Thyroid gland (tissue), 4 donors: ENCODE measurements at regions not wholly inside any gene's neighbourhood (a gene's known extent, or its start where the extent isn't known, plus 50 kb on each side); places are given as distances from the start of the nearest gene placed in this dataset.

Experiments
- DNase-seq, 2 donors: peaks; one replicate each; pipeline ENCODE4 v3.0.0-alpha.2; 2019
- H3K27ac ChIP-seq, 3 donors: fragments of 200-600 bp; sonication (generic); 1 replicate in 2 of 3; 2 replicates in 1 of 3; pipeline ENCODE4 v1.5.1; 2016 to 2019; ENCODE audit warnings: mild to moderate bottlenecking in 1 of 3, moderate library complexity in 1 of 3
- H3K27me3 ChIP-seq: fragments of 200-600 bp; sonication (generic); one replicate; pipeline ENCODE4 v1.5.1; 2019
- H3K36me3 ChIP-seq, 2 donors: fragments of 200-600 bp; sonication (generic); one replicate each; pipeline ENCODE4 v1.5.1; 2016 to 2019
- H3K4me1 ChIP-seq, 2 donors: fragments of 200-600 bp; sonication (generic); one replicate each; pipeline ENCODE4 v1.5.1; 2017 to 2019
- H3K4me3 ChIP-seq, 3 donors: fragments of 200-600 bp; sonication (generic); replicated peaks in 1 of 3; 1 replicate in 2 of 3; 2 replicates in 1 of 3; pipeline ENCODE4 v1.5.1; 2016; ENCODE audit warnings: mild to moderate bottlenecking in 1 of 3
- H3K9me3 ChIP-seq: fragments of 200-600 bp; sonication (generic); one replicate; pipeline ENCODE4 v1.5.1; 2017
- CTCF ChIP-seq, 6 experiments: fragments of 200-600 bp in 3 of 6; fragments of 450-650 bp in 3 of 6; sonication (generic) in 3 of 6; IDR thresholded peaks; one replicate each; pipeline ENCODE4 v1.5.1; 2016 to 2019; ENCODE audit warnings: antibody characterized with exemption in 6 of 6, mild to moderate bottlenecking in 2 of 6, inconsistent platforms in 1 of 6, moderate library complexity in 1 of 6
- POLR2A ChIP-seq, 2 donors: fragments of 450-650 bp; IDR thresholded peaks; one replicate each; pipeline ENCODE4 v1.6.1; 2017; ENCODE audit warnings: antibody characterized with exemption in 2 of 2, mild to moderate bottlenecking in 2 of 2, moderate library complexity in 1 of 2
- WGBS, 2 donors: methylation state at CpG; one replicate each; pipeline ENCODE4 v1.1.5; 2017; 5-methylcytosine and 5-hydroxymethylcytosine counted together
- intact Hi-C: fragments of 100-400 bp; cut with DNase I; formaldehyde crosslinking; loops from one replicate; pipeline ENCODE4 v1.15.1; 2023

GRCh38 chr12:58067610-58068387 lies 126.4 kb downstream of the ATP23 start:
- H3K9me3 ChIP-seq: no peaks in the 10 kb centered on the region
- intact Hi-C loops: no loop called here
- H3K27me3 ChIP-seq: no peaks in the 10 kb centered on the region
- TF ChIP-seq POLR2A (IDR thresholded peaks at IDR 0.05): no peak
- no peak for TF ChIP-seq CTCF (IDR thresholded peaks at IDR 0.05)
- no peak overlapping the region for H3K27ac ChIP-seq
- DNase-seq: no peak
- WGBS, 2 donors: 29 to 58% methylated on average over 1 of the region's 1 CpG
- H3K36me3 ChIP-seq: no peaks in the 10 kb centered on the region
- H3K4me1 ChIP-seq: no peaks in the 10 kb centered on the region
- no peak overlapping the region for H3K4me3 ChIP-seq

GRCh38 chr12:58068706-58069105 lies 127.3 kb downstream of the ATP23 start:
- H3K4me1 ChIP-seq: no peaks in the 10 kb centered on the region
- intact Hi-C loops: no loop called here
- no peaks in the 10 kb centered on the region for H3K27me3 ChIP-seq
- no peak overlapping the region for H3K4me3 ChIP-seq
- DNase-seq: no peak
- H3K9me3 ChIP-seq: no peaks in the 10 kb centered on the region
- no peaks in the 10 kb centered on the region for H3K36me3 ChIP-seq
- no peak overlapping the region for H3K27ac ChIP-seq
- TF ChIP-seq POLR2A (IDR thresholded peaks at IDR 0.05) (no peak), CTCF (IDR thresholded peaks at IDR 0.05) (no peak)

GRCh38 chr12:58069268-58069963 lies 128.0 kb downstream of the ATP23 start:
- Histone ChIP-seq H3K4me1 (no peaks in the 10 kb centered on the region), H3K27ac (no peak overlapping the region), H3K36me3 (no peaks in the 10 kb centered on the region), H3K27me3 (no peaks in the 10 kb centered on the region), H3K9me3 (no peaks in the 10 kb centered on the region), H3K4me3 (no peak overlapping the region)
- TF ChIP-seq POLR2A (IDR thresholded peaks at IDR 0.05) (no peak), CTCF (IDR thresholded peaks at IDR 0.05) (no peak)
- 96 to 97% methylated on average over 2 of the region's 2 CpGs for WGBS, 2 donors
- no peak for DNase-seq
- intact Hi-C loops: no loop called here

GRCh38 chr12:58071994-58072393 lies 130.6 kb downstream of the ATP23 start:
- H3K4me3 ChIP-seq: no peak overlapping the region
- intact Hi-C loops: no loop called here
- no peaks in the 10 kb centered on the region for H3K27me3 ChIP-seq
- no peak for DNase-seq
- no peaks in the 10 kb centered on the region for H3K9me3 ChIP-seq
- no peak overlapping the region for H3K27ac ChIP-seq
- no peaks in the 10 kb centered on the region for H3K4me1 ChIP-seq
- no peak for TF ChIP-seq POLR2A (IDR thresholded peaks at IDR 0.05)
- TF ChIP-seq CTCF (IDR thresholded peaks at IDR 0.05): no peak
- no peaks in the 10 kb centered on the region for H3K36me3 ChIP-seq
- WGBS, 2 donors: 96 to 99% methylated on average over 2 of the region's 2 CpGs

GRCh38 chr12:58074259-58074658 lies 132.9 kb downstream of the ATP23 start:
- intact Hi-C loops: no loop called here
- 86 to 98% methylated on average over 1 of the region's 1 CpG for WGBS, 2 donors

More at GRCh38 chr12:58074259-58074658, 132.9 kb downstream of the ATP23 start:
- Histone ChIP-seq H3K4me3 (no peak overlapping the region), H3K9me3 (no peaks in the 10 kb centered on the region), H3K27ac (no peak overlapping the region), H3K36me3 (no peaks in the 10 kb centered on the region), H3K4me1 (no peaks in the 10 kb centered on the region), H3K27me3 (no peaks in the 10 kb centered on the region)
- no peak for DNase-seq
- TF ChIP-seq CTCF (IDR thresholded peaks at IDR 0.05) (no peak), POLR2A (IDR thresholded peaks at IDR 0.05) (no peak)
